Mesodermal cell (in vitro differentiated cells): ENCODE measurements at regions not wholly inside any gene's neighbourhood (a gene's known extent, or its start where the extent isn't known, plus 50 kb on each side); places are given as distances from the start of the nearest gene placed in this dataset.

ENCODE experiments used
- H3K27ac ChIP-seq: 2 replicates; pipeline ENCODE4 v1.7.0; 2013; ENCODE audit warnings: mild to moderate bottlenecking, low read depth, low read length, moderate library complexity; ENCODE audit not compliant: severe bottlenecking
- H3K36me3 ChIP-seq: 2 replicates; pipeline ENCODE4 v1.7.1; 2013; ENCODE audit warnings: mild to moderate bottlenecking, low read length, moderate library complexity; ENCODE audit not compliant: control insufficient read depth, insufficient read depth
- H3K4me1 ChIP-seq: one replicate; pipeline ENCODE4 v1.7.1; 2013; ENCODE audit warnings: mild to moderate bottlenecking, low read length; ENCODE audit not compliant: insufficient read depth, control insufficient read depth, poor library complexity, severe bottlenecking
- H3K4me3 ChIP-seq: 2 replicates; pipeline ENCODE4 v1.7.0; 2013; ENCODE audit warnings: low read length, control low read depth, mild to moderate bottlenecking; ENCODE audit not compliant: insufficient read depth, poor library complexity, severe bottlenecking; ENCODE audit errors: extremely low read depth
- H3K9me3 ChIP-seq: 2 replicates; pipeline ENCODE4 v1.7.1; 2013; ENCODE audit warnings: mild to moderate bottlenecking, low read length, moderate library complexity; ENCODE audit not compliant: control insufficient read depth
- WGBS, 2 experiments: methylation state at CpG; one replicate each; pipeline ENCODE4 v1.1.5; 2013; ENCODE audit warnings: missing lambda C conversion rate in 2 of 2; ENCODE audit not compliant: insufficient coverage in 2 of 2; 5-methylcytosine and 5-hydroxymethylcytosine counted together

DNA sequence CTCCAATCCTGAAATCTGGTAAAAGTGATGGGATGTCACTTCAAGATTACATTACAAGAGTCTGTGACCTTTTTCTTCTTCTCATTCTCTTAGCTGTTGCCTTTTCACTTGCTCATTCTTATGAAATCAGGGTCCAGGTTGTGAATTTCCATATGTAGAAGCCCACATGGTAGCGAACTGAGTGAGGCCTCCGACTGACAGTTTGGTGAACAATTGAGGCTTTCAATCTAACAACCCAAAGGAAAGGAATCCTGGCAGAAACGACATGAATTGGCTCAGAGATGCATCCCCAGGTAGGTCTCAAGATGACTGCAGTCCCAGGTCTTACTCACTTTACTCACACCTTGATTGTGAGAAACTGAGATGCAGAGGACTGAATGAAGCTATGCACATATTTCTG, 203.4 kb upstream of the FAT4 start:
- Histone ChIP-seq H3K27ac (no peak overlapping the region), H3K4me1 (no peaks in the 10 kb centered on the region), H3K4me3 (no peak overlapping the region), H3K9me3 (no peaks in the 10 kb centered on the region), H3K36me3 (no peaks in the 10 kb centered on the region)
- WGBS, 2 experiments = 83% methylated on average over 2 of the region's 3 CpGs; no CpG with 5 or more reads in 1 of the 2 experiments

DNA sequence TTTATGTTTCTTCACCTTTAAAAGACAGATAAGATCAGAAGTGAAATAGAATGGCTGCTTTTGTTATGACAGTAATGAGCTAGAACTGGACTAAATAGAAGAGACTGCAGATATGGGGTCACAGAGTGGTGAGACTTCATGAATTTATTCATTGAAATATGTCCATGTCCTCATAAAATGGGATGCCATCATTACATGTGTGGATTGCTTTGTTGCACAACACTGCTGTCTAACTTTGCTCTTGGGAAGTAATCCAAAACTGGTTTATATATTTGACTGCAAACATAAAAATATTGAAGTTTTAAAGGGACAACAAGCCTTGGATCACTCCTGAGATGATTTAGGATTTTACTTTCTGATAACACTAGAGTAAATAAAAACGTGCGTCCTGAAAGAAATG, 209.2 kb upstream of the FAT4 start:
- Histone ChIP-seq H3K4me1 (no peaks in the 10 kb centered on the region), H3K9me3 (no peaks in the 10 kb centered on the region), H3K4me3 (no peak overlapping the region), H3K36me3 (no peaks in the 10 kb centered on the region), H3K27ac (no peak overlapping the region)
- WGBS, 2 experiments = 100% methylated on average over 2 of the region's 2 CpGs; no CpG with 5 or more reads in 1 of the 2 experiments

DNA sequence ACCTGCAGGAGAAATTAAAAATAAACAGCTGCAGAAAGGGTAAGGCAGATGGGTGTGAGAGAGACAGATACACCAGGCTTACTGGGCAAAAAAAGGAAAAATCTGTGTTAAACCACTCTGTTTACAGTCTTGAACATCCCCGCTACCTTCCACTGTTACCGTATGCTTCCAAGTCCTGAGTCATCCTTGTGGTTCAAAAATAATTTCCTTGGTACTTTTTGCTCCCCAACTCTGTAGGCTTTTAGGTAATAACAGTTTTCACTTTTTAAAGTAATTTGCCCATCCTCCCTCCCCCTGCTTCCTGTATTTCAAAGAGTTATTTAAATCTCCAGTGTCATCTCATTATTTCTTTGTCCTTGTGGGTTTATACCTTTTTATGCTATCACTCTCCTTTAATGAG, 210.1 kb upstream of the FAT4 start:
- Histone ChIP-seq H3K4me1 (no peaks in the 10 kb centered on the region), H3K27ac (no peak overlapping the region), H3K4me3 (no peak overlapping the region), H3K9me3 (no peaks in the 10 kb centered on the region), H3K36me3 (no peaks in the 10 kb centered on the region)
- WGBS, 2 experiments = no CpG with 5 or more reads among the region's 2 CpGs

- 100% methylated on average over 1 to 3 of the region's 3 CpGs for WGBS, 2 experiments
- Histone ChIP-seq H3K9me3 (no peaks in the 10 kb centered on the region), H3K4me3 (no peak overlapping the region), H3K27ac (no peak overlapping the region), H3K4me1 (no peaks in the 10 kb centered on the region), H3K36me3 (no peaks in the 10 kb centered on the region)
Measured at GRCh38 chr4:125101719-125102118, 213.0 kb upstream of the FAT4 start.

DNA sequence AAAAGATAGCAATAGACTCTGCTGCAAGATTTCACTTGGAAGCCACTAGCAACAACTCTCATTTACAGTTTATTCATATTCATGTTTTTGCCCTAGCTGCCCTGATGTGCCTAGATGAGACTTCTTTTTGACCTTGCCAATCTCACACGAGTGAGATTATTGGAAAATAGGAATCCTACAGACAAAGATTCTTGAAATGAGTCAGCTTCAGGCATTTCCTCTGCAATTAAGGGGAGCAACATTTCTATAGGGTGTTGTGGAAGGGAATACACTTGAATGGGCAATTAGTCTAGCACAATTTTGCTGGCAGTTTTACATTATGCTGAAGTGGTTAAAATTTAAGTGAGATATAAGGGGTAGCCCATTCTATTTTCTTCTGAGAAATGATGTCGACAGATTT, 217.0 kb upstream of the FAT4 start:
- H3K9me3 ChIP-seq = no peaks in the 10 kb centered on the region
- H3K36me3 ChIP-seq = no peaks in the 10 kb centered on the region
- no peak overlapping the region for H3K27ac ChIP-seq
- WGBS, 2 experiments = no CpG with 5 or more reads among the region's 2 CpGs
- H3K4me3 ChIP-seq = no peak overlapping the region
- H3K4me1 ChIP-seq = no peaks in the 10 kb centered on the region

GRCh38 chr4:125096662-125097061, 218.1 kb upstream of the FAT4 start:
- WGBS, 2 experiments = 100% methylated on average over 1 of the region's 3 CpGs; no CpG with 5 or more reads in 1 of the 2 experiments
- H3K36me3 ChIP-seq = no peaks in the 10 kb centered on the region
- H3K4me3 ChIP-seq = no peak overlapping the region
- no peaks in the 10 kb centered on the region for H3K9me3 ChIP-seq
- no peak overlapping the region for H3K27ac ChIP-seq
- no peaks in the 10 kb centered on the region for H3K4me1 ChIP-seq

GRCh38 chr4:125091541-125091940, 223.2 kb upstream of the FAT4 start:
- H3K27ac ChIP-seq = no peak overlapping the region
- no peaks in the 10 kb centered on the region for H3K36me3 ChIP-seq
- WGBS, 2 experiments = 89 to 100% methylated on average over 1 to 2 of the region's 4 CpGs
- no peak overlapping the region for H3K4me3 ChIP-seq
- H3K9me3 ChIP-seq = no peaks in the 10 kb centered on the region
- no peaks in the 10 kb centered on the region for H3K4me1 ChIP-seq

GRCh38 chr4:125091101-125091500, 223.7 kb upstream of the FAT4 start:
- Histone ChIP-seq H3K9me3 (no peaks in the 10 kb centered on the region), H3K4me1 (no peaks in the 10 kb centered on the region), H3K4me3 (no peak overlapping the region), H3K36me3 (no peaks in the 10 kb centered on the region), H3K27ac (no peak overlapping the region)
- WGBS, 2 experiments = 78 to 100% methylated on average over 1 of the region's 1 CpG

DNA sequence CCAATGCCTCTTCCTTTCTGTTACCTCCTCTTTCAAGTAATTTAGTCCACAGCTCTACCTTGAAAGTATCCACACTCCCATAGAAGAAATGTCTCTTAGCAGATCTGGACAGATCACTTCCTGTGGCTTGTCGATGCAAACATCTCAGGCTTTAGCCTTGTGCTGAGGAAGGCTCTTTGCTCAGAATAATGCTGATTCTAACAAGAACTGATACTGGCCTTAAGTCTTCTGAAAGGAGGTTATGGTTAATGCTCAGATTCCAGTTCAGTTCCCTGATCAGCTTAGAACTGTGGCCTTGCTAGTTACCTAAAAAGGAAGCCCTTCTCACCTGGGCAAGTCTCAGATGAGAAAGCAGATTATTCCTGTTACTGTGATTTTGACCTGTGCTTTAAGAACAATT, 230.1 kb upstream of the FAT4 start:
- H3K4me1 ChIP-seq = no peaks in the 10 kb centered on the region
- no peak overlapping the region for H3K27ac ChIP-seq
- no peaks in the 10 kb centered on the region for H3K9me3 ChIP-seq
- no peaks in the 10 kb centered on the region for H3K36me3 ChIP-seq
- no peak overlapping the region for H3K4me3 ChIP-seq
- WGBS, 2 experiments = 83% methylated on average over 1 of the region's 1 CpG; no CpG with 5 or more reads in 1 of the 2 experiments

- H3K36me3 ChIP-seq = no peaks in the 10 kb centered on the region
- H3K4me1 ChIP-seq = no peaks in the 10 kb centered on the region
- H3K4me3 ChIP-seq = no peak overlapping the region
- H3K27ac ChIP-seq = no peak overlapping the region
- 100% methylated on average over 1 of the region's 4 CpGs; no CpG with 5 or more reads in 1 of the 2 experiments for WGBS, 2 experiments
- no peaks in the 10 kb centered on the region for H3K9me3 ChIP-seq
Measured at GRCh38 chr4:125082729-125083417, 231.9 kb upstream of the FAT4 start.

- H3K4me3 ChIP-seq = no peak overlapping the region
- H3K36me3 ChIP-seq = no peaks in the 10 kb centered on the region
- no peaks in the 10 kb centered on the region for H3K9me3 ChIP-seq
- no peak overlapping the region for H3K27ac ChIP-seq
- H3K4me1 ChIP-seq = no peaks in the 10 kb centered on the region
Measured at GRCh38 chr4:125072269-125072668, 242.5 kb upstream of the FAT4 start.
